ENCODE measurements at regions not wholly inside any gene's neighbourhood (a gene's known extent, or its start where the extent isn't known, plus 50 kb on each side); places are given as distances from the start of the nearest gene placed in this dataset.

GRCh38 chr7:25900877-25901276, 251.1 kb upstream of the NFE2L3 start:
- TF ChIP-seq, protein P1, sequence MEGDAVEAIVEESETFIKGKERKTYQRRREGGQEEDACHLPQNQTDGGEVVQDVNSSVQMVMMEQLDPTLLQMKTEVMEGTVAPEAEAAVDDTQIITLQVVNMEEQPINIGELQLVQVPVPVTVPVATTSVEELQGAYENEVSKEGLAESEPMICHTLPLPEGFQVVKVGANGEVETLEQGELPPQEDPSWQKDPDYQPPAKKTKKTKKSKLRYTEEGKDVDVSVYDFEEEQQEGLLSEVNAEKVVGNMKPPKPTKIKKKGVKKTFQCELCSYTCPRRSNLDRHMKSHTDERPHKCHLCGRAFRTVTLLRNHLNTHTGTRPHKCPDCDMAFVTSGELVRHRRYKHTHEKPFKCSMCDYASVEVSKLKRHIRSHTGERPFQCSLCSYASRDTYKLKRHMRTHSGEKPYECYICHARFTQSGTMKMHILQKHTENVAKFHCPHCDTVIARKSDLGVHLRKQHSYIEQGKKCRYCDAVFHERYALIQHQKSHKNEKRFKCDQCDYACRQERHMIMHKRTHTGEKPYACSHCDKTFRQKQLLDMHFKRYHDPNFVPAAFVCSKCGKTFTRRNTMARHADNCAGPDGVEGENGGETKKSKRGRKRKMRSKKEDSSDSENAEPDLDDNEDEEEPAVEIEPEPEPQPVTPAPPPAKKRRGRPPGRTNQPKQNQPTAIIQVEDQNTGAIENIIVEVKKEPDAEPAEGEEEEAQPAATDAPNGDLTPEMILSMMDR (IDR thresholded peaks at IDR 0.05; ENCODE audit: insufficient read depth, low read length, poor library complexity, severe bottlenecking), result no peak

GRCh38 chr7:25901658-25902057, 250.3 kb upstream of the NFE2L3 start:
- no peaks in the 10 kb centered on the region for H3K36me3 ChIP-seq (ENCODE audit: control insufficient read depth, insufficient read depth, low read length)
- H3K27me3 ChIP-seq (replicated peaks; ENCODE audit: control insufficient read depth, insufficient read depth, low read length), result no peaks in the 10 kb centered on the region

More at GRCh38 chr7:25900877-25901276, 251.1 kb upstream of the NFE2L3 start:
- Histone ChIP-seq H3K36me3 (ENCODE audit: control insufficient read depth, insufficient read depth, low read length) (no peaks in the 10 kb centered on the region), H3K27me3 (replicated peaks; ENCODE audit: control insufficient read depth, insufficient read depth, low read length) (no peaks in the 10 kb centered on the region), H3K4me3 (replicated peaks; ENCODE audit: low read depth, low read length) (no peak overlapping the region)
- no peak for DNase-seq (ENCODE audit: extremely low read depth, insufficient read length)

GRCh38 chr7:25906003-25906402, 246.0 kb upstream of the NFE2L3 start:
- no peak for DNase-seq (ENCODE audit: extremely low read depth, insufficient read length)
- Histone ChIP-seq H3K36me3 (ENCODE audit: control insufficient read depth, insufficient read depth, low read length) (no peaks in the 10 kb centered on the region), H3K4me3 (replicated peaks; ENCODE audit: low read depth, low read length) (no peak overlapping the region), H3K27me3 (replicated peaks; ENCODE audit: control insufficient read depth, insufficient read depth, low read length) (no peaks in the 10 kb centered on the region)
- TF ChIP-seq, protein P1 (IDR thresholded peaks at IDR 0.05; ENCODE audit: insufficient read depth, low read length, poor library complexity, severe bottlenecking), result no peak

More at GRCh38 chr7:25901658-25902057, 250.3 kb upstream of the NFE2L3 start:
- TF ChIP-seq, protein P1 (IDR thresholded peaks at IDR 0.05; ENCODE audit: insufficient read depth, low read length, poor library complexity, severe bottlenecking), result no peak
- no peak overlapping the region for H3K4me3 ChIP-seq (replicated peaks; ENCODE audit: low read depth, low read length)
- no peak for DNase-seq (ENCODE audit: extremely low read depth, insufficient read length)

DNA sequence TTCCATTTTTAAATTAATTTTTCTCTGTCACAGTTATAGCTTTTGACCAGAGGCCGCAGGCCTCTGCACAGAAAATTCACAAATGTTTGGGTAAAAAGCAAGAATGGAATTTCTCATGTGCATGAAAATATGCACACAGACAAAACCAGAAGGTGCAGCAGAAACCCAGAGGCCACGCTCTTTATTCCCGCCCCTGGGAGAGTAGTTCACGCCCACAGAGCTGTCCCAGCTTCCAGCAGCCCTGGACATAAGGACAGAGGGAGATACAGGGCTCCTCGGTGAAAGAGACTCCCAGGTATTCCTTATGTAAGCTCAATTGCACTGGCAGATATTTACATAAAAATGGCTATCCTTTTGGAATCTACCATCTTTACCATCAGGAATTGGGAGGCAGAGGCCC, 245.2 kb upstream of the NFE2L3 start:
- Histone ChIP-seq H3K4me3 (replicated peaks; ENCODE audit: low read depth, low read length) (no peak overlapping the region), H3K27me3 (replicated peaks; ENCODE audit: control insufficient read depth, insufficient read depth, low read length) (no peaks in the 10 kb centered on the region), H3K36me3 (ENCODE audit: control insufficient read depth, insufficient read depth, low read length) (no peaks in the 10 kb centered on the region)
- no peak for DNase-seq (ENCODE audit: extremely low read depth, insufficient read length)
- TF ChIP-seq, protein P1 (IDR thresholded peaks at IDR 0.05; ENCODE audit: insufficient read depth, low read length, poor library complexity, severe bottlenecking), result no peak

- TF ChIP-seq, protein P1 (IDR thresholded peaks at IDR 0.05; ENCODE audit: insufficient read depth, low read length, poor library complexity, severe bottlenecking), result no peak
- Histone ChIP-seq H3K4me3 (replicated peaks; ENCODE audit: low read depth, low read length) (no peak overlapping the region), H3K27me3 (replicated peaks; ENCODE audit: control insufficient read depth, insufficient read depth, low read length) (no peaks in the 10 kb centered on the region), H3K36me3 (ENCODE audit: control insufficient read depth, insufficient read depth, low read length) (no peaks in the 10 kb centered on the region)
- no peak for DNase-seq (ENCODE audit: extremely low read depth, insufficient read length)
These were observed 244.8 kb upstream of the NFE2L3 start for GRCh38 chr7:25907214-25907613.

- no peak overlapping the region for H3K4me3 ChIP-seq (replicated peaks; ENCODE audit: low read depth, low read length)
- H3K27me3 ChIP-seq (replicated peaks; ENCODE audit: control insufficient read depth, insufficient read depth, low read length), result no peaks in the 10 kb centered on the region
- H3K36me3 ChIP-seq (ENCODE audit: control insufficient read depth, insufficient read depth, low read length), result no peaks in the 10 kb centered on the region
- DNase-seq (ENCODE audit: extremely low read depth, insufficient read length), result no peak
- TF ChIP-seq, protein P1 (IDR thresholded peaks at IDR 0.05; ENCODE audit: insufficient read depth, low read length, poor library complexity, severe bottlenecking), result no peak
These were observed 244.3 kb upstream of the NFE2L3 start for GRCh38 chr7:25907731-25908130.

All from GM06990 (cell line).